Colonic mucosa (tissue), 4 donors: ENCODE measurements at regions not wholly inside any gene's neighbourhood (a gene's known extent, or its start where the extent isn't known, plus 50 kb on each side); places are given as distances from the start of the nearest gene placed in this dataset.

ENCODE experiments used
- DNase-seq: peaks from one replicate; pipeline ENCODE4 v3.0.0-alpha.2; 2020
- H3K27ac ChIP-seq: fragments of 200-600 bp; one replicate; pipeline ENCODE4 v1.8.0; 2021
- H3K27me3 ChIP-seq: fragments of 200-600 bp; one replicate; pipeline ENCODE4 v1.8.0; 2021
- H3K36me3 ChIP-seq: fragments of 200-600 bp; one replicate; pipeline ENCODE4 v1.8.0; 2021
- H3K4me1 ChIP-seq: fragments of 200-600 bp; one replicate; pipeline ENCODE4 v1.8.0; 2021; ENCODE audit warnings: mild to moderate bottlenecking
- H3K4me3 ChIP-seq: fragments of 200-600 bp; one replicate; pipeline ENCODE4 v1.8.0; 2021
- H3K9ac ChIP-seq, 2 donors: one replicate each; pipeline ENCODE4 v1.7.0; 2013; ENCODE audit warnings: control low read depth in 2 of 2, low read depth in 2 of 2, low read length in 2 of 2
- H3K9me3 ChIP-seq: fragments of 200-600 bp; one replicate; pipeline ENCODE4 v1.8.0; 2021
- intact Hi-C: fragments of 100-400 bp; cut with DNase I; formaldehyde crosslinking; loops from one replicate; pipeline ENCODE4 v1.14.1; 2022
- TF ChIP-seq, protein P1 (sequence below): fragments of 200-600 bp; IDR thresholded peaks from one replicate; pipeline ENCODE4 v1.8.0; 2022; ENCODE audit warnings: antibody characterized with exemption, mild to moderate bottlenecking
- donor health status: healthy.
- donor health status: DM: no; HTN: no; CAD: no.
- donor health status: DM: no; HTN: no; CAD: no.

DNA sequence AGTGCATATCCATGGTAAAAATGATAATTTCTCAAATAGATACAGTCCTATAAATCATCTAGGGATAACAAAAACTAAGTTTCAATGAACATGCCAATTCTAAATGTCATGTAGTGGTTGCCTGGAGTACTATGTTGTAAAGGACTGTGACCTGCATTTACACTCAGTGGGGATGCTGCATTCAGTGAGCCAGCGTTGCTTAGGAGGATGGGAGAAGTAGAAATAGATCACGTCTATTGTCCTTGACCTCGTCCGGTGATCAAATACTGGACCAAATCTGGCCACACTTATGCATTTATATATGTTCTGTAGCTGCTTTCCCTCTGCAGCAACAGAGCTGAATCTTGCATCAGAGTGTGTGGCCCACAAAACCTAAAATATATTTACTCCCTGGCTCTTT lies 139.0 kb upstream of the ETAA1 start:
- H3K27ac ChIP-seq: no peak overlapping the region
- no peak overlapping the region for H3K4me3 ChIP-seq
- no peaks in the 10 kb centered on the region for H3K9me3 ChIP-seq
- H3K36me3 ChIP-seq: no peaks in the 10 kb centered on the region
- H3K4me1 ChIP-seq: no peaks in the 10 kb centered on the region
- intact Hi-C loops: no loop called here
- H3K9ac ChIP-seq: no peak overlapping the region
- TF ChIP-seq, protein P1, sequence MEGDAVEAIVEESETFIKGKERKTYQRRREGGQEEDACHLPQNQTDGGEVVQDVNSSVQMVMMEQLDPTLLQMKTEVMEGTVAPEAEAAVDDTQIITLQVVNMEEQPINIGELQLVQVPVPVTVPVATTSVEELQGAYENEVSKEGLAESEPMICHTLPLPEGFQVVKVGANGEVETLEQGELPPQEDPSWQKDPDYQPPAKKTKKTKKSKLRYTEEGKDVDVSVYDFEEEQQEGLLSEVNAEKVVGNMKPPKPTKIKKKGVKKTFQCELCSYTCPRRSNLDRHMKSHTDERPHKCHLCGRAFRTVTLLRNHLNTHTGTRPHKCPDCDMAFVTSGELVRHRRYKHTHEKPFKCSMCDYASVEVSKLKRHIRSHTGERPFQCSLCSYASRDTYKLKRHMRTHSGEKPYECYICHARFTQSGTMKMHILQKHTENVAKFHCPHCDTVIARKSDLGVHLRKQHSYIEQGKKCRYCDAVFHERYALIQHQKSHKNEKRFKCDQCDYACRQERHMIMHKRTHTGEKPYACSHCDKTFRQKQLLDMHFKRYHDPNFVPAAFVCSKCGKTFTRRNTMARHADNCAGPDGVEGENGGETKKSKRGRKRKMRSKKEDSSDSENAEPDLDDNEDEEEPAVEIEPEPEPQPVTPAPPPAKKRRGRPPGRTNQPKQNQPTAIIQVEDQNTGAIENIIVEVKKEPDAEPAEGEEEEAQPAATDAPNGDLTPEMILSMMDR: no peak
- no peaks in the 10 kb centered on the region for H3K27me3 ChIP-seq
- DNase-seq: no peak

DNA sequence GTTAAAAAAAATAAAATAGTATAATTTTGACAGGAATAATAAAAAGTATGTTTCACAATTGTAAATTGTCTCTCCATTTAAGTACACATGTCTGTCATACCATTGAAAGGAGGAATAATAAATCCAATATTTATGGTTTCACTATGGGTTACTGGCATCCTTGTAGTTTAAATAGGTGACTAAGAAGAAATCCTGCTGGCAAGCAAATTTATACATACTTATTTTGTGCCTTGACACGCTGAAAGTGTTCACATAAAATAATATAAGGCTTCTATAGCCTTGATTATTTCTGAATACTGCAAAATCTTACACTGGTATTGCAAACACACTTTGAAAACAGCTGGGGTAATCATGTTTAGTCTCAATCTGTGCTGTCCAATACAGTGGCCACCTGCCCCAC lies 138.3 kb upstream of the ETAA1 start:
- intact Hi-C loops: no loop called here
- no peak overlapping the region for H3K4me3 ChIP-seq
- DNase-seq: no peak
- no peak overlapping the region for H3K27ac ChIP-seq
- H3K9me3 ChIP-seq: no peaks in the 10 kb centered on the region
- TF ChIP-seq, protein P1: no peak
- no peaks in the 10 kb centered on the region for H3K4me1 ChIP-seq
- H3K9ac ChIP-seq: no peak overlapping the region
- no peaks in the 10 kb centered on the region for H3K27me3 ChIP-seq
- no peaks in the 10 kb centered on the region for H3K36me3 ChIP-seq

DNA sequence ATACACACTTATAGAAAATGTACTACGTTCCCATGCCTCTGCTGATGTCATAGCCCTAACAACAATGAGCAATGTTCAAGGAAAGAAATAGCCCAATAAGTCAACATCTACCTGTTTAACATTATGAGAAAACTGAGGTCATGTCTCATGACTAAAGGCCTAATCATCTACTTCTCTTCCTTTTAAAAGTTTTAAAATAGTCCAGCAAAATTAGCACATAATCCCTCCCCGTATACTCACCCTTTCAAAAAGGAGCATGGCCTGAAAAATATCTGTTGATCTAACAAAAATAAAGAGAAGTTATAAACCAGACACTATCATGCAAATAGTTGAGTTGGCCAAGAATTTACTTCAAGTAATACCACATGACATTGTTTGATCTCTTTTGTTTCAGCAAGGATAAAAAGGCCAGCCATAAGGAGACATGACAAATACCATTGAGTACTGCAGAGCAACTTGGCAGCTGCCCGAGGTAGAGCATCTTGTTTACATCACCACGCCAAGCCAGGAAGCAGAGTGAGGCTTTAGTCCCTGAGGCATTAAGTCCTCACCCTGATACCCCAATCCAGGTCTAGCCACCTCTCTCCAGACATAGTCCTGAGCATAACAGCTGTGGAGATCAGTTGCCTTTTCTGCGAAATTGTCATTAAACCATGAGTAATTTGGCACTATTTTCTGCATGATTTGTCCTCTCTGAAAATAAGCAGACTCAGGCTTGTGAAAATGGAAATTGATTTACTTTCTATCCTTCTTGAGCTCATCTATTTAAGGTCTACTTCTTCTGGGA lies 137.4 kb upstream of the ETAA1 start:
- H3K4me3 ChIP-seq: no peak overlapping the region
- H3K27me3 ChIP-seq: no peaks in the 10 kb centered on the region
- H3K4me1 ChIP-seq: no peaks in the 10 kb centered on the region
- no peaks in the 10 kb centered on the region for H3K9me3 ChIP-seq
- no peak overlapping the region for H3K9ac ChIP-seq
- no peaks in the 10 kb centered on the region for H3K36me3 ChIP-seq
- peak overlapping the region; percentile 48 for H3K27ac ChIP-seq
- TF ChIP-seq, protein P1: no peak
- DNase-seq: peak; percentile 35
- intact Hi-C loops: no loop called here

DNA sequence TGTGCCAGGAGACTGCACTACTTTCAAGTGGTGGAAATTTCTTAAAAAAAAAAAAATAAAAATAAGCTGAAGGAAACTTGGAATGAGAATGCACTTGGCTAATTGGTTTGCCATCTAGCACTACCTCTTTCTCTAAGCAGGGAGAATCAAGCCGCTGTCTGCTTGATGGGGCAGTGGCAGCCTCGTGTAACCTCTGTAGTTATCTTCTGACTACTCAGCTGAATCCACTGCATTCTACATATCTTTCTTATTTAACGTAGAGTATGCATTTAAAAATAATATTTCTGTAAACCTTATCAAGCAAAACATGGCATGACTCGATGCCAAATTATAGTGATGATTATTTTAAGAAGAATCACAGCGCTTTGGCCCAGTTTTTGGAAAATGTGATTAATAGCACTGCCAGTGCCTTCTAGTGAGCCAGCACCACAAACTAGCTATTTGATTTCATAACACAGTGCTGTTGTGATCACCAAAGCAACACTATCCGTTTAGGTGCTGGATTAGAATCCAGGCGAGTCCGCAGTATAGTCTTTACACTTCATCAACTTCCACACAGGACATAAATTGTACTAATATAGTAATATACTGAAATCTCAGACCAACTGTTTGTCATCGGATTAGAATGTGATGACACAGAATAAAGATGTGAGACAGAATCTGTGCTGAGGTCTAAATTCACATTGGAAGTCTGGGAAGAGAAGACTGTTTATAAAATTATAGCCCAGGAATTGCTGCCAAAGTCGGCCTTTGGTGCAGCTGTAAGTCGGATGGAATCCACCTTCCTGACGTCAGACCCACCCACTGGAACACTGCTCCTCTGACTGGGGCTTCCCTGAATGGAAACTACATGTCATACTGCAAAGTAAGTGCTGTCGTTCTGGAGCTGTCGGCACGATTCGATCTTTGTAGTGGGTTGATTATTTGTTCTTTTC lies 136.5 kb upstream of the ETAA1 start:
- peak; percentile 46 for DNase-seq
- TF ChIP-seq, protein P1: no peak
- Histone ChIP-seq H3K27me3 (no peaks in the 10 kb centered on the region), H3K9ac (no peak overlapping the region), H3K27ac (peak overlapping the region; percentile 48), H3K4me1 (no peaks in the 10 kb centered on the region), H3K4me3 (no peak overlapping the region), H3K9me3 (no peaks in the 10 kb centered on the region), H3K36me3 (no peaks in the 10 kb centered on the region)
- intact Hi-C loops: no loop called here

DNA sequence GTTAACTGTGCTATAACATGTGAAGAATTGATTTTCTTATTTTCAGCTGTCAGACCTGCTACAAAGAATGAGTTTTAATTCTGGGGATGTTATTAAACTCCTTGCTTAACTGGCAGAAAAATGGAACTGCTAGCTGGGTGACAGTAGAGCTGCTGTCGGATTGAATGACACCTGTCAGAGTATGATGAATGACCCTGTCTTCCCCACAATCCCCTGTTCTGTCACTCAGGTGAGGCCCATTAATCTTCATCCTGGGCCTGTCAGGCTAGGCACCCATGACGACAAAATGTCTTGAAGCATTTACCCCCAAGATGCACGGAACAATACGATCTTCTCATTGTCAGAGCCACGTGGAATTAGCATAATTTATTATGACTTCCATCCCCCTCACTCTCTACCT lies 129.9 kb upstream of the ETAA1 start:
- TF ChIP-seq, protein P1: no peak
- no peak overlapping the region for H3K9ac ChIP-seq
- H3K4me1 ChIP-seq: no peaks in the 10 kb centered on the region
- intact Hi-C loops: no loop called here
- H3K9me3 ChIP-seq: no peaks in the 10 kb centered on the region
- DNase-seq: no peak
- H3K4me3 ChIP-seq: no peak overlapping the region
- no peaks in the 10 kb centered on the region for H3K27me3 ChIP-seq
- no peak overlapping the region for H3K27ac ChIP-seq
- no peaks in the 10 kb centered on the region for H3K36me3 ChIP-seq
